ENCODE measurements at regions not wholly inside any gene's neighbourhood (a gene's known extent, or its start where the extent isn't known, plus 50 kb on each side); places are given as distances from the start of the nearest gene placed in this dataset.

DNA sequence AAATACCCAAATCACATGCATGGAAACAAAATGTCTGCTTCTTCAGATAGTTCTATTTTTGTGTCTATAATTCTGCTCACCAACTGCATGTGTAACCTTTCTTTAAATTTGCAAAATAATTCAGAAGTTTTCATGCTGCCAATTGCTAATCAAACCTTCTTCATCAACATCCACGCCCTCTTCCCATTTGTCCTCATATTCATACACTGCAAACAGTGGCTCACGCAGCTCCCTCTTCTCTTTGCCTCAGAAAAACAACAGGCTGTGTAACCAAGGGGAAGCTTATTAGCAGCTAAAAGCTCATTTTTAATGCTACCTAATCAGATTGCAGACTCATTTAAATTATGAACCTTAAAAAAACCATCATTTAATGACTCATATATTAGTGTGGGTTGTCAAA is 555.0 kb upstream of the EPHA7 start:
- Histone ChIP-seq H3K4me3 (no peak overlapping the region), H3K36me3 (no peaks in the 10 kb centered on the region), H3K27ac (no peak overlapping the region), H3K9me3 (peaks cover 0 to 3% (median 0%) of the 10 kb centered on the region in 4 donors), H3K27me3 (no peaks in the 10 kb centered on the region), H3K4me1 (no peaks in the 10 kb centered on the region)
- DNase-seq: no peak
- TF ChIP-seq POLR2A (IDR thresholded peaks at IDR 0.05): no peak
- TF ChIP-seq, protein P1, sequence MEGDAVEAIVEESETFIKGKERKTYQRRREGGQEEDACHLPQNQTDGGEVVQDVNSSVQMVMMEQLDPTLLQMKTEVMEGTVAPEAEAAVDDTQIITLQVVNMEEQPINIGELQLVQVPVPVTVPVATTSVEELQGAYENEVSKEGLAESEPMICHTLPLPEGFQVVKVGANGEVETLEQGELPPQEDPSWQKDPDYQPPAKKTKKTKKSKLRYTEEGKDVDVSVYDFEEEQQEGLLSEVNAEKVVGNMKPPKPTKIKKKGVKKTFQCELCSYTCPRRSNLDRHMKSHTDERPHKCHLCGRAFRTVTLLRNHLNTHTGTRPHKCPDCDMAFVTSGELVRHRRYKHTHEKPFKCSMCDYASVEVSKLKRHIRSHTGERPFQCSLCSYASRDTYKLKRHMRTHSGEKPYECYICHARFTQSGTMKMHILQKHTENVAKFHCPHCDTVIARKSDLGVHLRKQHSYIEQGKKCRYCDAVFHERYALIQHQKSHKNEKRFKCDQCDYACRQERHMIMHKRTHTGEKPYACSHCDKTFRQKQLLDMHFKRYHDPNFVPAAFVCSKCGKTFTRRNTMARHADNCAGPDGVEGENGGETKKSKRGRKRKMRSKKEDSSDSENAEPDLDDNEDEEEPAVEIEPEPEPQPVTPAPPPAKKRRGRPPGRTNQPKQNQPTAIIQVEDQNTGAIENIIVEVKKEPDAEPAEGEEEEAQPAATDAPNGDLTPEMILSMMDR (IDR thresholded peaks at IDR 0.05): no peak

DNA sequence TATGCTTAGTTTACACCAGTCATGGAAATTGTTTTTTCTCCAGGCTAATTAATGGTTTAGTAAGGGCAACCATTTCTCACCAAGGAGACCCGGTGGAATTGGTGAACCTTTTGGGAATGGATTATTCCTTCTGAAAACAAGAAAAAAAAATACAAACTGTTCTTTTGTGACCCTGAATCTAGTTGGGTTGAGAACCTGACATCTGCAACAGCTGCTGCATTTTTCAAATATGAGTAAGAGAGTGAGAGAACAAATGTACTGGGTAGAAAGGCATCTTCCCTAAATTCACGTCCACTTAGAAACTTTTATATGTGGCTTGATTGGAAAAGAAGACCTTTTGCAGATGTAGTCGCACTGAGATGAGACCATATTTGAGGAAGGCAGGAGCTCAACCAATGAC is 553.4 kb upstream of the EPHA7 start:
- Histone ChIP-seq H3K36me3 (no peaks in the 10 kb centered on the region), H3K4me1 (no peaks in the 10 kb centered on the region), H3K9me3 (peaks cover 0 to 3% (median 0%) of the 10 kb centered on the region in 4 donors), H3K4me3 (no peak overlapping the region), H3K27ac (no peak overlapping the region), H3K27me3 (no peaks in the 10 kb centered on the region)
- TF ChIP-seq POLR2A (IDR thresholded peaks at IDR 0.05): no peak
- TF ChIP-seq, protein P1 (IDR thresholded peaks at IDR 0.05): no peak
- DNase-seq: no peak

DNA sequence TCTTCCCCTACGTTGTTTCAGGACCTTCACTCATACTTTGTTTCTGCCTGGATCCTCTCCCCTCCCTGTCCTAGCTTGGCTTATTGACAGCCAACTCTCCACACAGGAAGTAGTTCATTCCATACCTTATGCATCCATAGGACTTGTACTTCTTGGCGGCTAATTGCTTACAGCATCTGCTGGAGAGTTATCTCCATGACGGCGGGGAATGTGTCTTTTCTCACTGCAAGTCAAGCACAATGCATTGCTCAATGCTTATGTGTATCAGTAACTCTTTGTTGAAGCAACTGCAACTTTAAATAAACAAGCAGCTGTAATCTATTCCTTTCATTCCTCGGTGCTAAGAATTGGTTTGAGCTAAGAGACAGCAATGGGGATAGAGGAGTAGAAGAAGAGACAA is 551.3 kb upstream of the EPHA7 start:
- Histone ChIP-seq H3K36me3 (no peaks in the 10 kb centered on the region), H3K9me3 (peaks cover 0 to 3% (median 0%) of the 10 kb centered on the region in 4 donors), H3K27me3 (no peaks in the 10 kb centered on the region), H3K27ac (no peak overlapping the region), H3K4me1 (no peaks in the 10 kb centered on the region), H3K4me3 (no peak overlapping the region)
- no peak for DNase-seq
- TF ChIP-seq, protein P1 (IDR thresholded peaks at IDR 0.05): no peak
- no peak for TF ChIP-seq POLR2A (IDR thresholded peaks at IDR 0.05)

DNA sequence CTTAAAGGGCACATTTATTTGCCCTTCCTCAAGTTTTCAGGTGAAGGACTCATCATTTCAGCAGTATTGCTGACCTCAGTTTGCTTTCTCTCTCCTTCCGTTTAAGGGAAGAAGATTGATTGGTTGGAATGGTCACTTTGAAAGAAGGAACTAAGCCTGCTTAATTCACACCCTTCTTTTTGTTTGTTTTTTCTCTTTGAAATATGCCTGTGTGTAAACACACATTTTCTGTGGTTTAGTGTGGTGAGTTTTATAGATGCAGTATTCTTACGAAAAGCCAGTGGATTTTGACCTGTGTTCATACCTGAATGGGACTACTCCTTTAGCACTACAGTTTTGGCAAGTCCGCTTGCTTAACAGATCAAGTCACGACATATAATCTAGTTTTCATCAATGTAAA is 548.8 kb upstream of the EPHA7 start:
- H3K27ac ChIP-seq: no peak overlapping the region
- DNase-seq: no peak
- no peaks in the 10 kb centered on the region for H3K4me1 ChIP-seq
- no peaks in the 10 kb centered on the region for H3K36me3 ChIP-seq
- H3K4me3 ChIP-seq: no peak overlapping the region
- no peak for TF ChIP-seq POLR2A (IDR thresholded peaks at IDR 0.05)
- TF ChIP-seq, protein P1 (IDR thresholded peaks at IDR 0.05): no peak
- H3K27me3 ChIP-seq: no peaks in the 10 kb centered on the region
- H3K9me3 ChIP-seq: peaks cover 0 to 3% (median 0%) of the 10 kb centered on the region in 4 donors

DNA sequence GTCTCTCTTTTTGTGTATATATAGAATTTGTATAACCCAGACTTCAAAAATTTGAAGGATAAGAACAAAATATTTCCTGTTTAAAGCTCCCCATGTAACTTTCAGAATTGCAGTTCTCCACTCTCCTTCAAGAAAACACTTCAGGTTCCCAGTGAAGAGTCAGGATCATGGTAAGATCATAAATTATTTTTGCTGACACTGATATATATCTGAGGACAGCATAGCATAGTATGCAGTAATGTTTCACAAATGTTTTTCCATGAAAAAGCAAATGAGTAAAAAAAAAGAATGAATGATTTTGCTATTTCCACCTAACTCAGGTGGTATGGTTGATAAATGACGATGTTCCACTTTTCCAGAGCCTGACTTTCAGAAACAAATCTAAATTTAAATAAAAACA is 545.6 kb upstream of the EPHA7 start:
- H3K36me3 ChIP-seq: no peaks in the 10 kb centered on the region
- no peak for TF ChIP-seq POLR2A (IDR thresholded peaks at IDR 0.05)
- TF ChIP-seq, protein P1 (IDR thresholded peaks at IDR 0.05): no peak
- DNase-seq: no peak
- no peaks in the 10 kb centered on the region for H3K4me1 ChIP-seq
- H3K27me3 ChIP-seq: no peaks in the 10 kb centered on the region
- H3K27ac ChIP-seq: no peak overlapping the region
- H3K9me3 ChIP-seq: no peaks in the 10 kb centered on the region
- no peak overlapping the region for H3K4me3 ChIP-seq

DNA sequence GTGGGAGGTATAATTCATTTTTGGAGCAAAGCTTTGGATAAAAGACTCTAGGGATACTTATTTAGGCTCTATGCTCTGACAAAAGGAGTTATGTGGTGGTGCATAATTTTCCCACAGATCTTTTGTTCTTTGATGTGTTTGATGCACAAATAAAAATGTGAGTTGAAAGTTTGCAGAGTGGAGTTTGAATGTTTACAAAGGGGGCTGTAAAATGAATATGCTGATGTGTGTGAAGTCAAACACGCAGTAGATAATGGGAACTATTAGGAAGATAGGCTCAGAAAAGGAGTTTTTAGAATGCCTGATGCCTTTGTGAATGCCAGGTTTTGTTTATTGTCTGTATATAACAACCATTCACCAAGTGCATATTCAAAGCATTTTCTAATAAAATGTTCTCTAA is 545.0 kb upstream of the EPHA7 start:
- TF ChIP-seq, protein P1 (IDR thresholded peaks at IDR 0.05): no peak
- TF ChIP-seq POLR2A (IDR thresholded peaks at IDR 0.05): no peak
- DNase-seq: no peak
- Histone ChIP-seq H3K4me3 (no peak overlapping the region), H3K27ac (no peak overlapping the region), H3K36me3 (no peaks in the 10 kb centered on the region), H3K27me3 (no peaks in the 10 kb centered on the region), H3K9me3 (no peaks in the 10 kb centered on the region), H3K4me1 (no peaks in the 10 kb centered on the region)
